GM12874 (cell line): ENCODE measurements at regions not wholly inside any gene's neighbourhood (a gene's known extent, or its start where the extent isn't known, plus 50 kb on each side); places are given as distances from the start of the nearest gene placed in this dataset.

Experiments
- TF ChIP-seq, protein P1 (sequence below): IDR thresholded peaks from 2 replicates; pipeline ENCODE4 v1.5.1; 2011; ENCODE audit warnings: low read depth, mild to moderate bottlenecking, control low read depth, low read length, moderate library complexity; ENCODE audit not compliant: insufficient read depth

DNA sequence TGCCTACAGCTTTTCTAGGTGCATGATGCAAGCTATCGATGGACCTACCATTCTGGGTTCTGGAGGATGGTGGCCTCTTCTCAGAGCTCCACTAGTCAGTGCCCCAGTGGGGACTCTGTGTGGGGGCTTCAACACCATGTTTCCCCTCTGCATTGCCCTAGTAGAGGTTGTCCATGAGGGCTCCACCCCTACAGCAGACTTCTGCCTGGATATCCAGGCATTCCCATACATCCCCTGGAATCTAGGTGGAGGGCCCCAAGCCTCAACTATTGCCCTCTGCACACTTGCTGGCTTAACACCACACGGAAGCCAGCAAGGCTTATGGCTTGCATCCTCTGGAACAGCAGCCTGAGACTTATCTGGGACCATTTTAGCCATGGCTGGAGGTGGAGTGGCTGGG, 1299.9 kb upstream of the MIR17HG start:
- TF ChIP-seq, protein P1, sequence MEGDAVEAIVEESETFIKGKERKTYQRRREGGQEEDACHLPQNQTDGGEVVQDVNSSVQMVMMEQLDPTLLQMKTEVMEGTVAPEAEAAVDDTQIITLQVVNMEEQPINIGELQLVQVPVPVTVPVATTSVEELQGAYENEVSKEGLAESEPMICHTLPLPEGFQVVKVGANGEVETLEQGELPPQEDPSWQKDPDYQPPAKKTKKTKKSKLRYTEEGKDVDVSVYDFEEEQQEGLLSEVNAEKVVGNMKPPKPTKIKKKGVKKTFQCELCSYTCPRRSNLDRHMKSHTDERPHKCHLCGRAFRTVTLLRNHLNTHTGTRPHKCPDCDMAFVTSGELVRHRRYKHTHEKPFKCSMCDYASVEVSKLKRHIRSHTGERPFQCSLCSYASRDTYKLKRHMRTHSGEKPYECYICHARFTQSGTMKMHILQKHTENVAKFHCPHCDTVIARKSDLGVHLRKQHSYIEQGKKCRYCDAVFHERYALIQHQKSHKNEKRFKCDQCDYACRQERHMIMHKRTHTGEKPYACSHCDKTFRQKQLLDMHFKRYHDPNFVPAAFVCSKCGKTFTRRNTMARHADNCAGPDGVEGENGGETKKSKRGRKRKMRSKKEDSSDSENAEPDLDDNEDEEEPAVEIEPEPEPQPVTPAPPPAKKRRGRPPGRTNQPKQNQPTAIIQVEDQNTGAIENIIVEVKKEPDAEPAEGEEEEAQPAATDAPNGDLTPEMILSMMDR: no peak

DNA sequence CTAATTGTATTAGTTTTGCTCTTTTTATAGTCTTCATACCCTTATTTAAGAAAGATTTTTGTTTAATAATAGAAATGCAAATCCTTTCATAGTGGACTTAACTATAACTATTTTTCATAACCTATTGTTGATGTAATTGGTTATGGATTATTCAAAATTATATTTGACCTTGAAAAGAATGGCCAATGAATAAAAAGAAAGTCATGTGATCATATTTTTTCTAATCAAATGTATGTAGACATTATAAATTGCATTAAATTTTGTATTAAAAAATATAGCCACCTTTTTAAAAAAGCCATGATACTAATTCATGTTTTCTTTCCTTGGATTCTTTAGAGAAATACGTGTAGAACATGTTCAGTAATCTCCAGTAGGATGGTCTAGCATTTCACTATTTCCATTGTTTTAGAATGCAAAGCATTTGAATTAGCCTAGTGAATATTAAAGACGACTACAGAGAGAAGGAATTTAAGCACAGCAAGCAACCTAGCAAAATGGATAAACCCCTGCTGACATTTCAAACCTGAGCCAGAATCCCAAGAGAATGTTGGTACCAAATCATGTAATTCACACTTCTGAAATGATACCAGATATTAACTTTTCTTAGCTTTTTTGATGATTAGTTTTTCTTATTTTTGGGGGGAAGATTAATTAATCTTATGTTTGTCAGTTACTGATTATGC, 1297.4 kb upstream of the MIR17HG start:
- TF ChIP-seq, protein P1: no peak

DNA sequence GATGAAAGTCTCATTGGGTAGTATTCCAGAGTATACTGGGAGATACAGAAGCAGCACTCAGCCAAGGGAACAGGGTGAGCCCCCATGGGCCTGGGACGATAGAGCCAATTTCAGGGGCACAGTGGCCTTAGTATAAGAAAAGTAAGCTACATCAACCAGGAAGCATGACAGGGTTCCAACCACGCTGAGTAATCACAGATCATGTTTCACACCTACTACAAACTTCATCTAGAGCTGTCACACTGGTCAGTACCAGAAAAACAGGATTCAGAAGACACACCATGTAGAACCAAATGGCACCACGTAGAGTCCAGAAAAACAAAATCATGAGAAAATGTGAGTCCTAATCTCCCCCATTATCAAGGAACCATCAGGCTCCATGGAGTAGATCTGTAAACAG, 1292.4 kb upstream of the MIR17HG start:
- TF ChIP-seq, protein P1: no peak

DNA sequence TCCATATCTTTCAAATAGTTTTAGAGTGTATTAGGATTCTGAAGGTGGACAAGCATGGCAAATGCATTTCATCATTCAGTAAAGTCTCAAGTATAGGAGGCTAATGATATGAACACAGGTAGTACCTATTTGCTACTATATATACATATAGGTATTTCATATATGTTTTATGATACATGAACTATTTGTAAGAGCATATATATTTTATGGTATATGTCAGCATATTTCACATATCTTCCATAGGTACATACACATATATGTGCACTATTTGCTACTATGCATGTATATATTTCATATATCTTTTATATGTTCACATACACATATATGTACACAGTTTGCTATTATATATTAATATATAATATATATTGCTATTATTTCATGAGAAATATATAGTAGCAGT, 1291.7 kb upstream of the MIR17HG start:
- TF ChIP-seq, protein P1: no peak

DNA sequence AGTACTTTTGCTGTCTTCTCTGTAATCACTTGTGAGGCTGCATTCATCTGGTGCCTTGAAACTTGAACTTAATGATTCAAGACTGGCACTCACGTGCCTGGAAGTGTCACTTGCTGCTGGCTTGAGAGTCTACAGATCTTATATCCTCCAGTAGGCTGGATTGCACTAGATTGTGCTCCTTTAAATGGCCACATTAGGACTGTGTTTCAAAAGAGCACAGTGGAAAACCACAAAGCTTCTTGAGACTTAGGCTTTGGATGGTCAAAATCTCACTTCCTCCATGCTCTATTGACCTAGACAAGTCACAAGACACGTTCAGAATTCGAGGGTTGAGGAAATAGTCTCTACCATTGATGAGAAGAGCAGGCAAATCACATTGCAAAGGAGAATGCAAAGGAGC, 1278.8 kb upstream of the MIR17HG start:
- TF ChIP-seq, protein P1: no peak

DNA sequence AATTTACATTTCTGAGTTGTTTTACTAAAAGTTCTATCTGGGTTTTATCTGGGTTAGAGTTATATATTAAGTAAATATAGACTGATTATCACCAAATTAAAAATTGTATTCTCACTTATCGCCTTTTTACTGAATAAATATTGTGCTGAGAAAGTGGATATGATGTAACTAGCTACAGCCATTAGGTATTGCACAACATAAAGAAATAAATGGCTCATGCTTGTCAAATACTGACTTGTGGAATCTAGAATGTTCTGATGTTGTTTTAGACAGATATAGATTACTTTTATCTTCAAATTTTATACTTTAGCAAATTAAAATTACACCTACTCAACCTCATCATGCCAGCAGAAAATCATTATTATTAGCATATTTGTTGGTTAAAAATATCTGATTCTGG, 1277.1 kb upstream of the MIR17HG start:
- TF ChIP-seq, protein P1: no peak

DNA sequence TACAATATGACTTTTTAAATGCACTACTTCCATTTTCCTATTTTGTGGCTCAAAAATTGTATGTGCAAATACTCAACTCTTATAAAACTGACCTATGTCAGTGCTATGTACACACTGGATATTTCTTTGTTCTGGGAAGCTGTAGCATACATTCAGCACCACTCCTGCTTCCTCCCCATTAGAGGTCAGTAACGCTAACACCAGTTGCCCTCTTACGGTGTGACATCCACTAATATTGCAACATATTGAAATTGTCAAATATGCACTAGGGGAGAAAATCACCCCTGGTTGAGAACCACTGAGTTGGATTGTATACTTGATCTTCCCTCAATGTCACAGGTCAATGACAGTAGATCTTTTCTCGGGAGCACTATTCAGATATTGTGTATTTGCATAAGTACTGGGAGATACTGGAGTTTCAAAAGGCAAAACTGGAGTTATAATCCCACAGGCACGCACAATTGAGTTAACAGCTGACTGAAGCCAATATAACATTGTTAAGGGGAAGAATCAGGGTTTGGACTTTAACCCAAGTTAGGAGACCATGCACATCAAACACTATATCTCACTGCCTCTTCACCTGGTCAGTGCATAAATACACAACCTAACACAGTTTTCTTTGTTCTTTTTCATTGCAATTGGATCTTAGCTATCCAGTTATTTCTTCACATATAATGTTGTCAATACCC, 1276.5 kb upstream of the MIR17HG start:
- TF ChIP-seq, protein P1: no peak
